ENCODE measurements at regions not wholly inside any gene's neighbourhood (a gene's known extent, or its start where the extent isn't known, plus 50 kb on each side); places are given as distances from the start of the nearest gene placed in this dataset.

- DNase-seq (ENCODE audit: low spot score in 2 of 2), result peak in 1 of 2 donors; percentile 25
- no peak overlapping the region for H3K4me3 ChIP-seq (ENCODE audit: low read depth, poor library complexity, severe bottlenecking)
- intact Hi-C loops (cut with DNase I; ENCODE audit: low total_unique reads), result no loop called here
- no peak for TF ChIP-seq POLR2A (IDR thresholded peaks at IDR 0.05)
- TF ChIP-seq CTCF (IDR thresholded peaks at IDR 0.05), result no peak
- 28 to 43% methylated on average over 2 of the region's 2 CpGs for WGBS, 2 donors
Observed at GRCh38 chr10:129120441-129120840, 346.6 kb upstream of the MGMT start.

GRCh38 chr10:129122846-129123245 is 344.2 kb upstream of the MGMT start:
- no peak overlapping the region for H3K4me3 ChIP-seq (ENCODE audit: low read depth, poor library complexity, severe bottlenecking)
- WGBS, 2 donors, result 98 to 100% methylated on average over 3 of the region's 3 CpGs
- no peak for DNase-seq (ENCODE audit: low spot score in 2 of 2)
- intact Hi-C loops (cut with DNase I; ENCODE audit: low total_unique reads), result no loop called here
- TF ChIP-seq CTCF (IDR thresholded peaks at IDR 0.05) (no peak), POLR2A (IDR thresholded peaks at IDR 0.05) (no peak)

GRCh38 chr10:129123428-129123827 is 343.6 kb upstream of the MGMT start:
- no peak overlapping the region for H3K4me3 ChIP-seq (ENCODE audit: low read depth, poor library complexity, severe bottlenecking)
- WGBS, 2 donors, result 65 to 69% methylated on average over 6 of the region's 6 CpGs
- no peak for TF ChIP-seq CTCF (IDR thresholded peaks at IDR 0.05)
- no peak for TF ChIP-seq POLR2A (IDR thresholded peaks at IDR 0.05)
- DNase-seq (ENCODE audit: low spot score in 2 of 2), result peak in 1 of 2 donors; percentile 7
- intact Hi-C loops (cut with DNase I; ENCODE audit: low total_unique reads), result no loop called here

GRCh38 chr10:129126982-129127381 is 340.1 kb upstream of the MGMT start:
- intact Hi-C loops (cut with DNase I; ENCODE audit: low total_unique reads), result loop anchor here (5.0 kb wide), 1 partner anchor 1280 kb away; no protein-coding TSS in a partner anchor
- DNase-seq (ENCODE audit: low spot score in 2 of 2), result no peak
- H3K4me3 ChIP-seq (ENCODE audit: low read depth, poor library complexity, severe bottlenecking), result no peak overlapping the region
- 84 to 93% methylated on average over 4 of the region's 4 CpGs for WGBS, 2 donors
- TF ChIP-seq POLR2A (IDR thresholded peaks at IDR 0.05), result no peak
- no peak for TF ChIP-seq CTCF (IDR thresholded peaks at IDR 0.05)

GRCh38 chr10:129131457-129132132 is 335.4 kb upstream of the MGMT start:
- H3K4me3 ChIP-seq (ENCODE audit: low read depth, poor library complexity, severe bottlenecking), result no peak overlapping the region
- intact Hi-C loops (cut with DNase I; ENCODE audit: low total_unique reads), result no loop called here
- TF ChIP-seq CTCF (IDR thresholded peaks at IDR 0.05) (no peak), POLR2A (IDR thresholded peaks at IDR 0.05) (no peak)
- no peak for DNase-seq (ENCODE audit: low spot score in 2 of 2)
- WGBS, 2 donors, result 66 to 74% methylated on average over 12 of the region's 12 CpGs

- DNase-seq (ENCODE audit: low spot score in 2 of 2), result no peak
- intact Hi-C loops (cut with DNase I; ENCODE audit: low total_unique reads), result no loop called here
- H3K4me3 ChIP-seq (ENCODE audit: low read depth, poor library complexity, severe bottlenecking), result no peak overlapping the region
- TF ChIP-seq CTCF (IDR thresholded peaks at IDR 0.05), result no peak
- no peak for TF ChIP-seq POLR2A (IDR thresholded peaks at IDR 0.05)
- 97 to 100% methylated on average over 5 of the region's 5 CpGs for WGBS, 2 donors
Observed at GRCh38 chr10:129133856-129134255, 333.2 kb upstream of the MGMT start.

Measured in lower leg skin (tissue), 4 donors.